ENCODE measurements at regions not wholly inside any gene's neighbourhood (a gene's known extent, or its start where the extent isn't known, plus 50 kb on each side); places are given as distances from the start of the nearest gene placed in this dataset.
"Not testable (repeated sequence)": the region's sequence is repeated elsewhere in the genome, so short reads cannot be mapped to it uniquely, and the experiment has no call there.

- H3K27ac Mint-ChIP-seq (ENCODE audit: low read depth): no peak overlapping the region
- peaks cover 1% of the 10 kb centered on the region for H3K36me3 Mint-ChIP-seq (ENCODE audit: insufficient read depth)
- H3K4me1 Mint-ChIP-seq: no peaks in the 10 kb centered on the region
- peaks cover 60% of the 10 kb centered on the region for H3K27me3 Mint-ChIP-seq
- no peak overlapping the region for H3K4me3 Mint-ChIP-seq
- H3K9me3 Mint-ChIP-seq: no peaks in the 10 kb centered on the region
- ATAC-seq (replicated peaks; ENCODE audit: extremely low read depth, poor library complexity, severe bottlenecking) (no peak), DNase-seq (ENCODE audit: low spot score in 2 of 2) (no peak)
Measured at GRCh38 chr1:181216591-181216994, 128.1 kb downstream of the IER5 start.

- ATAC-seq (replicated peaks; ENCODE audit: extremely low read depth, poor library complexity, severe bottlenecking) (no peak), DNase-seq (ENCODE audit: low spot score in 2 of 2) (no peak)
- peaks cover 57% of the 10 kb centered on the region for H3K27me3 Mint-ChIP-seq
- no peak overlapping the region for H3K4me3 Mint-ChIP-seq
- H3K4me1 Mint-ChIP-seq: no peaks in the 10 kb centered on the region
- peaks cover 5% of the 10 kb centered on the region for H3K9me3 Mint-ChIP-seq
- H3K36me3 Mint-ChIP-seq (ENCODE audit: insufficient read depth): no peaks in the 10 kb centered on the region
- H3K27ac Mint-ChIP-seq (ENCODE audit: low read depth): no peak overlapping the region
Measured at GRCh38 chr1:181219938-181220337, 131.4 kb downstream of the IER5 start.

- no peak for DNase-seq (ENCODE audit: low spot score in 2 of 2)
- H3K4me1 Mint-ChIP-seq: no peaks in the 10 kb centered on the region
- no peak for ATAC-seq (replicated peaks; ENCODE audit: extremely low read depth, poor library complexity, severe bottlenecking)
- peaks cover 54% of the 10 kb centered on the region for H3K27me3 Mint-ChIP-seq
- H3K9me3 Mint-ChIP-seq: peaks cover 5% of the 10 kb centered on the region
- H3K27ac Mint-ChIP-seq (ENCODE audit: low read depth): no peak overlapping the region
- no peak overlapping the region for H3K4me3 Mint-ChIP-seq
- no peaks in the 10 kb centered on the region for H3K36me3 Mint-ChIP-seq (ENCODE audit: insufficient read depth)
Measured at GRCh38 chr1:181221078-181221477, 132.6 kb downstream of the IER5 start.

- Mint-ChIP-seq H3K36me3 (ENCODE audit: insufficient read depth) (no peaks in the 10 kb centered on the region), H3K27me3 (peaks cover 44% of the 10 kb centered on the region), H3K27ac (ENCODE audit: low read depth) (no peak overlapping the region), H3K4me1 (no peaks in the 10 kb centered on the region), H3K9me3 (peaks cover 11% of the 10 kb centered on the region), H3K4me3 (no peak overlapping the region)
- ATAC-seq (replicated peaks; ENCODE audit: extremely low read depth, poor library complexity, severe bottlenecking) (no peak), DNase-seq (ENCODE audit: low spot score in 2 of 2) (no peak)
Measured at GRCh38 chr1:181222972-181223505, 134.5 kb downstream of the IER5 start.

- H3K4me1 Mint-ChIP-seq; ATAC-seq (replicated peaks; ENCODE audit: extremely low read depth, poor library complexity, severe bottlenecking); DNase-seq (ENCODE audit: low spot score in 2 of 2); H3K36me3 Mint-ChIP-seq (ENCODE audit: insufficient read depth); H3K27ac Mint-ChIP-seq (ENCODE audit: low read depth); H3K4me3 Mint-ChIP-seq: not testable (repeated sequence)
- H3K9me3 Mint-ChIP-seq: peaks cover 11% of the 10 kb centered on the region
- peaks cover 28% of the 10 kb centered on the region for H3K27me3 Mint-ChIP-seq
Measured at GRCh38 chr1:181226728-181227127, 138.2 kb downstream of the IER5 start.

DNA sequence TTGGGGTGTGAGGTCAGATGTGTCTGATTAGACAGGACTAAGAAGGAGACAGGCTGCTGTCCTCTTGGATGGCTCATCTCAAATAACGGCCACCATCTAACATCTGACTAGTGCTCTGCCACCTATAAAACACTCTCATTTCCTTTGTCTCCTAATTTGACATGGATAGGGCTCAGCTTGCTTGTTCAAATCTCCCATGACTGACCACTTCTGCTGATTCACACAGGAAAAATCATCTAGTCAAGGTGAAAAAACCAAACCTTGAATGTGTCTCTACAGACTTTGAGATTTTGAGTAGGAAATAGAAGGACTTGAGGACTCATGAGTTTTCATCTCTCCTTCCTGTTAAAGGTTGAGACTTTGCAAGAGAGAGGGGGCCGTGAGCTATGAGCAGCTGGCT lies 150.6 kb downstream of the IER5 start:
- no peak overlapping the region for H3K4me3 Mint-ChIP-seq
- no peaks in the 10 kb centered on the region for H3K9me3 Mint-ChIP-seq
- no peaks in the 10 kb centered on the region for H3K4me1 Mint-ChIP-seq
- no peak for ATAC-seq (replicated peaks; ENCODE audit: extremely low read depth, poor library complexity, severe bottlenecking)
- H3K27ac Mint-ChIP-seq (ENCODE audit: low read depth): no peak overlapping the region
- no peak for DNase-seq (ENCODE audit: low spot score in 2 of 2)
- peaks cover 41% of the 10 kb centered on the region for H3K27me3 Mint-ChIP-seq
- peaks cover 2% of the 10 kb centered on the region for H3K36me3 Mint-ChIP-seq (ENCODE audit: insufficient read depth)

DNA sequence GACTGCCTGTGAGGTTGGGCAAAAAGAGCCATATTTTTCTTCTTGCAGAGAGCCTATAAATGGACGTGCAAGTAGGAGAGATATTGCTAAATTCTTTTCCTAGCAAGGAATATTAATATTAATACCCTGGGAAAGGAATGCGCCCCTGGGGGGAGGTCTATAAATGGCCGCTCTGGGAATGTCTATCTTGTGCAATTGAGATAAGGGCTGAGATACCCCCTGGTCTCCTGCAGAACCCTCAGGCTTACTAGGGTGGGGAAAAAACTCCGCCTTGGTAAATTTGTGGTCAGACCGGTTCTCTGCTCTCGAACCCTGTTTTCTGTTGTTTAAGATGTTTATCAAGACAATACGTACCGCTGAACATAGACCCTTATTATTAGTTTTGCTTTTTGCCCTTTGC lies 157.8 kb downstream of the IER5 start:
- DNase-seq (ENCODE audit: low spot score in 2 of 2); H3K4me1 Mint-ChIP-seq; ATAC-seq (replicated peaks; ENCODE audit: extremely low read depth, poor library complexity, severe bottlenecking); H3K27ac Mint-ChIP-seq (ENCODE audit: low read depth); H3K4me3 Mint-ChIP-seq; H3K36me3 Mint-ChIP-seq (ENCODE audit: insufficient read depth): not testable (repeated sequence)
- peaks cover 17% of the 10 kb centered on the region for H3K27me3 Mint-ChIP-seq
- H3K9me3 Mint-ChIP-seq: peaks cover 14% of the 10 kb centered on the region

- not testable (repeated sequence) for DNase-seq (ENCODE audit: low spot score in 2 of 2); H3K27ac Mint-ChIP-seq (ENCODE audit: low read depth); H3K36me3 Mint-ChIP-seq (ENCODE audit: insufficient read depth); H3K4me1 Mint-ChIP-seq; ATAC-seq (replicated peaks; ENCODE audit: extremely low read depth, poor library complexity, severe bottlenecking); H3K4me3 Mint-ChIP-seq
- Mint-ChIP-seq H3K9me3 (peaks cover 14% of the 10 kb centered on the region), H3K27me3 (peaks cover 37% of the 10 kb centered on the region)
Measured at GRCh38 chr1:181248361-181248760, 159.9 kb downstream of the IER5 start.

- Mint-ChIP-seq H3K4me1 (no peaks in the 10 kb centered on the region), H3K36me3 (ENCODE audit: insufficient read depth) (no peaks in the 10 kb centered on the region), H3K27ac (ENCODE audit: low read depth) (no peak overlapping the region), H3K27me3 (peaks cover 39% of the 10 kb centered on the region), H3K9me3 (peaks cover 14% of the 10 kb centered on the region), H3K4me3 (no peak overlapping the region)
- ATAC-seq (replicated peaks; ENCODE audit: extremely low read depth, poor library complexity, severe bottlenecking) (no peak), DNase-seq (ENCODE audit: low spot score in 2 of 2) (no peak)
Measured at GRCh38 chr1:181249186-181249585, 160.7 kb downstream of the IER5 start.

DNA sequence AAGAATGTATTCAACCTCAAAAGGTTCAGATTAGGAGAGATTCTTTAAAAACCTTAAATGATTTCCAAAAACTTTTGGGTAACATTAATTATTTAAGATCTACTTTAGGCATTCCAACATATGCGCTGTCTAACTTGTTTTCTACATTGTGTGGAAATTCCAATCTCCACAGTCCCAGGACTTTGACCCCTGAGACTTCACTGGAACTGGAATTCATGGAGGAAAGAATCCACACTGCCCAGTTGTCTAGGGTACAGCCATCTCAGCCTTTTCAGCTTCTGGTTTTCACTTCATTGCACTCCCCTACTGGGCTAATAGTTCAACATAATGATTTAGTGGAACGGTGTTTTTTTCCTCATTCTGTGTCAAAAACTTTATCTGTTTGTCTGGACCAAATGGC lies 161.5 kb downstream of the IER5 start:
- Mint-ChIP-seq H3K27ac (ENCODE audit: low read depth) (no peak overlapping the region), H3K9me3 (peaks cover 14% of the 10 kb centered on the region), H3K4me1 (no peaks in the 10 kb centered on the region), H3K27me3 (peaks cover 39% of the 10 kb centered on the region), H3K36me3 (ENCODE audit: insufficient read depth) (no peaks in the 10 kb centered on the region), H3K4me3 (no peak overlapping the region)
- ATAC-seq (replicated peaks; ENCODE audit: extremely low read depth, poor library complexity, severe bottlenecking) (no peak), DNase-seq (ENCODE audit: low spot score in 2 of 2) (no peak)

GRCh38 chr1:181251001-181251712 lies 162.7 kb downstream of the IER5 start:
- Mint-ChIP-seq H3K36me3 (ENCODE audit: insufficient read depth) (no peaks in the 10 kb centered on the region), H3K4me1 (no peaks in the 10 kb centered on the region), H3K27me3 (peaks cover 42% of the 10 kb centered on the region), H3K9me3 (peaks cover 14% of the 10 kb centered on the region), H3K4me3 (no peak overlapping the region), H3K27ac (ENCODE audit: low read depth) (no peak overlapping the region)
- DNase-seq (ENCODE audit: low spot score in 2 of 2) (no peak), ATAC-seq (replicated peaks; ENCODE audit: extremely low read depth, poor library complexity, severe bottlenecking) (no peak)

DNA sequence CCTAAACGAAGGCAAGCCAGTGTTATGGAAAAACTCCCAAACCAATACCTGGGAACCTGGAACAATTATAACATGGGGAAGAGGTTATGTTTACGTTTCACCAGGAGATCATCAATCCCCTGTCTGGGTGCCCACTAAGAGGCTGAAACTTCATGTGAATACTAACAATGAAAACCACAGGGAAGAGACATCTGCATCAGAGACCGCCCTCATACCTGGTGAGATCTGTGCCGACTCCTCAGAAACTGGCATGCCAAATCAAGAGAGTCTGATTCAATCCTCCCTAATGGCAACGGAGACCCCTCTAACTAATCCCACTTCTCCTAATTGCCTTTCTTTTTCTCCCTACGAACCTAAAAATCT lies 163.2 kb downstream of the IER5 start:
- Mint-ChIP-seq H3K9me3 (peaks cover 10% of the 10 kb centered on the region), H3K4me1 (no peaks in the 10 kb centered on the region), H3K4me3 (no peak overlapping the region), H3K27me3 (peaks cover 47% of the 10 kb centered on the region), H3K27ac (ENCODE audit: low read depth) (no peak overlapping the region), H3K36me3 (ENCODE audit: insufficient read depth) (no peaks in the 10 kb centered on the region)
- DNase-seq (ENCODE audit: low spot score in 2 of 2) (no peak), ATAC-seq (replicated peaks; ENCODE audit: extremely low read depth, poor library complexity, severe bottlenecking) (no peak)

- not testable (repeated sequence) for H3K4me1 Mint-ChIP-seq; DNase-seq (ENCODE audit: low spot score in 2 of 2); H3K4me3 Mint-ChIP-seq; H3K27ac Mint-ChIP-seq (ENCODE audit: low read depth); H3K36me3 Mint-ChIP-seq (ENCODE audit: insufficient read depth); ATAC-seq (replicated peaks; ENCODE audit: extremely low read depth, poor library complexity, severe bottlenecking); H3K9me3 Mint-ChIP-seq
- H3K27me3 Mint-ChIP-seq: peaks cover 55% of the 10 kb centered on the region
Measured at GRCh38 chr1:181253601-181254000, 165.1 kb downstream of the IER5 start.

All from central memory CD8-positive, alpha-beta T cell (primary cell).